ENCODE measurements at regions not wholly inside any gene's neighbourhood (a gene's known extent, or its start where the extent isn't known, plus 50 kb on each side); places are given as distances from the start of the nearest gene placed in this dataset.

DNA sequence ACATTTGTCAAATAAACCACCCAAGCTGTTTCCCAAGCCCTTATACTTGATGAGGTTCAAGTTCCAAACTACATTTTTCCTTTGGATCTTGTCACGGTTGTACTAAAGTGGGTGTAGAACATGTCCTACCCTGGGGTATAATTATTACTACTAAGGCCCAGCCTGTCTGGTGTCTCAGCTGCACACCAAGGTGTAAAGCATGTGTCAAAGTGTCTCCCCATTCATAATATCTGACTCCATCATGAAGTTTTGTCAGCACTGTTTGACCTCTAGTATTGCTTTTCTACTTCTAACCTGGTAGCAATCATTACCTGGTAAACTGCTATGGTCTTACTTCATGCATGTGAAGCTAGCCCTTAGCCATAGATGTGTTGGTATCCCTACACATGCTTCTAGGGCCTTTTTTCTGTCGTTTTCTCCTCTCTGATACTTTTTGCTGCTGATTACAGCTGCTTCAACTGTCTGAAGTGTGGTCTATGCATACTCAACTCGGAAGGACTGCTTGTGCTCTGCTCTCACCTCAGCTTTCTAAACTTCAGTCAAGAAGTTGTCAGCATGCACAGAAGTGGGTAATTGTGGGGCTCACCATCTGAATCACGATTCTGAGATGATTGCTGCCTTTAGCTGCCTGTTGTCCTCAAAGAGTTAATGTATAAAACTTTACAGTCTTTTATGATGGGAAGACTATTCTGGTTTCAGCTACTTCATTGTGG, 445.7 kb upstream of the TRIB2 start:
- TF ChIP-seq POLR2A (IDR thresholded peaks at IDR 0.05; ENCODE audit: low read depth, low read length) (no peak), POLR2AphosphoS5 (IDR thresholded peaks at IDR 0.05; ENCODE audit: low read depth, low read length) (no peak), TAF1 (IDR thresholded peaks at IDR 0.05; ENCODE audit: borderline replicate concordance, low read depth, low read length) (no peak)
